ENCODE measurements at regions not wholly inside any gene's neighbourhood (a gene's known extent, or its start where the extent isn't known, plus 50 kb on each side); places are given as distances from the start of the nearest gene placed in this dataset.

- TF ChIP-seq CTCF (IDR thresholded peaks at IDR 0.05; ENCODE audit: poor library complexity) (no peak), EZH2 (IDR thresholded peaks at IDR 0.05; ENCODE audit: borderline replicate concordance) (no peak), EZH2phosphoT487 (IDR thresholded peaks at IDR 0.05; ENCODE audit: low read depth, severe bottlenecking, unreplicated experiment) (no peak)
Measured at GRCh38 chr11:109506115-109506514, 84.1 kb downstream of the C11orf87 start.
